ENCODE measurements at regions not wholly inside any gene's neighbourhood (a gene's known extent, or its start where the extent isn't known, plus 50 kb on each side); places are given as distances from the start of the nearest gene placed in this dataset.
"Not testable (repeated sequence)": the region's sequence is repeated elsewhere in the genome, so short reads cannot be mapped to it uniquely, and the experiment has no call there.

GRCh38 chr3:168839653-168840052 is 743.9 kb upstream of the GOLIM4 start:
- DNase-seq: no peak

- no peak for DNase-seq
Measured at GRCh38 chr3:168834558-168834957, 738.8 kb upstream of the GOLIM4 start.

- no peak for DNase-seq
Measured at GRCh38 chr3:168828943-168829342, 733.2 kb upstream of the GOLIM4 start.

- no peak for DNase-seq
Measured at GRCh38 chr3:168828536-168828935, 732.8 kb upstream of the GOLIM4 start.

- no peak for DNase-seq
Measured at GRCh38 chr3:168828014-168828413, 732.3 kb upstream of the GOLIM4 start.

GRCh38 chr3:168824107-168824506 is 728.4 kb upstream of the GOLIM4 start:
- DNase-seq: no peak

- no peak for DNase-seq
Measured at GRCh38 chr3:168823466-168823865, 727.7 kb upstream of the GOLIM4 start.

- DNase-seq: no peak
Measured at GRCh38 chr3:168820810-168821415, 725.2 kb upstream of the GOLIM4 start.

GRCh38 chr3:168817177-168817576 is 721.5 kb upstream of the GOLIM4 start:
- no peak for DNase-seq

- DNase-seq: no peak
Measured at GRCh38 chr3:168815946-168816345, 720.2 kb upstream of the GOLIM4 start.

GRCh38 chr3:168813225-168813802 is 717.6 kb upstream of the GOLIM4 start:
- no peak for DNase-seq

GRCh38 chr3:168812234-168812633 is 716.5 kb upstream of the GOLIM4 start:
- no peak for DNase-seq

GRCh38 chr3:168808596-168808995 is 712.9 kb upstream of the GOLIM4 start:
- DNase-seq: no peak

- DNase-seq: no peak
Measured at GRCh38 chr3:168807448-168807847, 711.7 kb upstream of the GOLIM4 start.

GRCh38 chr3:168806871-168807270 is 711.1 kb upstream of the GOLIM4 start:
- no peak for DNase-seq

- DNase-seq: no peak
Measured at GRCh38 chr3:168803536-168803935, 707.8 kb upstream of the GOLIM4 start.

- DNase-seq: no peak
Measured at GRCh38 chr3:168802766-168803165, 707.0 kb upstream of the GOLIM4 start.

- no peak for DNase-seq
Measured at GRCh38 chr3:168801794-168802193, 706.1 kb upstream of the GOLIM4 start.

GRCh38 chr3:168796339-168796738 is 700.6 kb upstream of the GOLIM4 start:
- no peak for DNase-seq

- DNase-seq: no peak
Measured at GRCh38 chr3:168794427-168794826, 698.7 kb upstream of the GOLIM4 start.

- DNase-seq: no peak
Measured at GRCh38 chr3:168782193-168782592, 686.5 kb upstream of the GOLIM4 start.

GRCh38 chr3:168779970-168780645 is 684.4 kb upstream of the GOLIM4 start:
- DNase-seq: not testable (repeated sequence)

- no peak for DNase-seq
Measured at GRCh38 chr3:168753724-168754123, 658.0 kb upstream of the GOLIM4 start.

GRCh38 chr3:168752339-168752738 is 656.6 kb upstream of the GOLIM4 start:
- no peak for DNase-seq

- no peak for DNase-seq
Measured at GRCh38 chr3:168747697-168748096, 652.0 kb upstream of the GOLIM4 start.
